HG03457 (cell line): ENCODE measurements at regions not wholly inside any gene's neighbourhood (a gene's known extent, or its start where the extent isn't known, plus 50 kb on each side); places are given as distances from the start of the nearest gene placed in this dataset.

ENCODE experiments used
- ATAC-seq: cut with Tn5 transposase; IDR thresholded peaks from one replicate; pipeline ENCODE4 v1.9.1; 2021; ENCODE audit warnings: moderate number of reproducible peaks; ENCODE audit not compliant: unreplicated experiment

DNA sequence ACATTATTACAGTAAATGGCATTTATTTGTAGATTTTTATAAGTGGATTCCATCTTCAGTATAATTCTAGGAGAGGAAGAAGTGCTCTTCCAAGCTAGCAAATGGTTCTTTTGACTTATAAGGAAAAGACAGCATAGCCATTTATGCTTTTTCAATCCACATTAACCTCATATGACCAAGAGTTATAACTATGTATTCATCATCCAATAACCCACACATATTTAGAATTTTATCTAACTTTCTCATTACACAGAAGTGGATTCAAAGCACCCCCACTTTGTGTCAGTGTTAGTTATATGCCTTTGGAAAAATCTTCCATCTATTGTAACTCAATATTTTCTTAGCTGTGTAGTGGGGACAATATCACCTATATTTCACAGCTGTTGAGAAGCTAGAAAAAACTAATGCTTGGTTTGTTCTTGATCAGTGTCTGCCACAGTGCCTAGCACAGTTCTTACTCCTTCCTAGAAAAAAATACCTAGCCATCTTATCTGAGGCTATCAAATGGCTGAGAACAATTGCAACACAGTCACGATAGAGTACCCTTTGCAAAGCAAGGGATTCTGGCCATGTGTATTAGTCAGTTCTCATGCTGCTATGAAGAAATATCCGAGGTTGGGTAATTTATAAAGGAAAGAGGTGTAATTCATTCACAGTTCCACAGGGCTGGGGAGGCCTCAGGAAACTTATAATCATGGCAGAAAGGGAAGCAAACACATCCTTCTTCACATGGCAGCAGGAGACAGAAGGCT lies 986.3 kb downstream of the TFAP2A start:
- no peak for ATAC-seq

DNA sequence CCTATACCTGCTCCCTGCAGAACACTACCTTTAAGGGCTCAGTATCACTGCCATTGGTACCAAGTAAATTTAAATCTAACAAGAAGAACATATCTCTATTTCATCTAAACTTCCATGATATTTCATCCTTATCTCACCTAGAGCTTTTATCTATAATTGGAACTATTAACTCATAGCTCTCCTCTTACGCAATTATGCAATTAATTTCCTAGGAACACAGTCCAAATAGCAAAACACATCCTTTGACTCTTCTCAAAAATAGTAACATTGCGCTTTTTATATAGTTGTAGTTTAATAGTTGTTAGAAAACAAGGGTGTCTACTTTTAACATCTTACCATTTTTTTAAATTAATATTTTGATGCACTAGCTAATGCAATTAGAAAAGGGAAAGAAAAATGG lies 986.8 kb upstream of the SLC35B3 start:
- no peak for ATAC-seq

GRCh38 chr6:9420316-9421015 lies 985.1 kb upstream of the SLC35B3 start:
- no peak for ATAC-seq

GRCh38 chr6:9417400-9417799 lies 982.1 kb upstream of the SLC35B3 start:
- ATAC-seq = no peak

DNA sequence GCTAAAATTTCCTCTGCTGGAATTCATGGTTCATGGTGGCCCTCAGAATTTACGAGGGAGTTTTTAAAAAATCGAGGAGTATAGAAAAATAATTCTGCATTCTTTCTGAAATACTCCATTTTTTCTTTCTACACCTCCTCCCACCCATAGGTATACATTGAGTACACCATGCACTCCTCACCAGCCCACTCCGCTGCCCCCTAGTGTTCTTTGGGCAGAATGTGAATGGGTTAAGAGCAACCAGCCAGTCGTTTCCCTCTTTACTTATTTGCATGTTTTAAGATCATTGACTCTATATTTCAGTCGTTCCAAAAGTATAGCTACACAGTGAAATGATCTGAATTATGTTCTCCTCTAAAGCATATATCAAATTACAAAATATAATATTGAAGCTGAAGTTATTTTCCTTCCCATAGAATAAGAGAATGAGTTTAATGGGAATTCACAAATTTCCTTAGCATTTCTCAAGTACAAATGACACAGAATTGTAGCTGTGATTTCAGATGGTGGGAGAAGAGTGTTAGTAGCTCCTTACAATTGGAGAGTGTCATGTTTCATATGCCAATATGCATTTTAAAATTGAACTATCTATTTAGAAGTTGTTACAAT lies 977.7 kb upstream of the SLC35B3 start:
- no peak for ATAC-seq

GRCh38 chr6:9409126-9409525 lies 973.8 kb upstream of the SLC35B3 start:
- no peak for ATAC-seq

- no peak for ATAC-seq
Observed at GRCh38 chr6:9408402-9409117, 973.2 kb upstream of the SLC35B3 start.

DNA sequence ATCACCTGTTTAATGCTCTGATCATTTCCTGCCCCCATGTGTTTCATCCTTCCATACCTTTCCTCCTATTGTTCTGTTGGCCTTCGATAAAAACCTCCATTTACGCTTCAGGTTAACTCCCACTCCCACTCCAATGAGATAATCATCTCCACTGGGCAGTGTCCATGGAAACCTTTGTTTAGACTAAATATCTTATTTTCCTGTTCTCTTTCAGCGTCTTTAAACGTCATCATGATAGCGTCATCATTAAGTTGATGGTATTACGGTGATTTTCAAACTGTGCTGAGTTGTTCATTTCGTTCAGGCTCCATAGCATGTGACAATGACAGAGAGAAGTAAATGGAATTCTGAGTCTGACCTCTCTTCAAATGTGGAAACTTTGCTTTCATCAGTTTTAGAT lies 970.5 kb upstream of the SLC35B3 start:
- ATAC-seq = no peak

- no peak for ATAC-seq
Observed at GRCh38 chr6:9405369-9405768, 970.0 kb upstream of the SLC35B3 start.

- no peak for ATAC-seq
Observed at GRCh38 chr6:9404351-9405146, 969.2 kb upstream of the SLC35B3 start.

GRCh38 chr6:9403736-9404135 lies 968.4 kb upstream of the SLC35B3 start:
- no peak for ATAC-seq

GRCh38 chr6:9401960-9402359 lies 966.6 kb upstream of the SLC35B3 start:
- ATAC-seq = no peak

DNA sequence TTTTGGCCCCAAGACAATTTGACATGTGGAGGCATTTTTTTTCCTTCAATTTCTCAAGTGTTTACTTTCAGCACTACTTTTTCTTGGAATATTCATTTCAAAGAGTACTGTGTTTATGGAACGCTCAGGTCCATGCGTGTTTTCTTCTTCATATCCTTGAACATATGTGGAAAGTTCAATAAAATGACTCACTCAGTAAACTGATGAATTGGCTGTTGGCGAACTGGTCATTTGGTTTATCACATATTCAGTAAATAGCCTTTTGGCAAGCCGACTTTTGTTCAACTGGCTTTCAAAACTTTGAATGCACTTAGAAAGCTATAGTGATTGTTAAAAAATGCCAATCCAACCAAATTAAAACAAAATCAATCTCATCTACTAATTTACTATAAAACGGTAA lies 964.6 kb upstream of the SLC35B3 start:
- ATAC-seq = no peak

- ATAC-seq = no peak
Observed at GRCh38 chr6:9398767-9399373, 963.5 kb upstream of the SLC35B3 start.

DNA sequence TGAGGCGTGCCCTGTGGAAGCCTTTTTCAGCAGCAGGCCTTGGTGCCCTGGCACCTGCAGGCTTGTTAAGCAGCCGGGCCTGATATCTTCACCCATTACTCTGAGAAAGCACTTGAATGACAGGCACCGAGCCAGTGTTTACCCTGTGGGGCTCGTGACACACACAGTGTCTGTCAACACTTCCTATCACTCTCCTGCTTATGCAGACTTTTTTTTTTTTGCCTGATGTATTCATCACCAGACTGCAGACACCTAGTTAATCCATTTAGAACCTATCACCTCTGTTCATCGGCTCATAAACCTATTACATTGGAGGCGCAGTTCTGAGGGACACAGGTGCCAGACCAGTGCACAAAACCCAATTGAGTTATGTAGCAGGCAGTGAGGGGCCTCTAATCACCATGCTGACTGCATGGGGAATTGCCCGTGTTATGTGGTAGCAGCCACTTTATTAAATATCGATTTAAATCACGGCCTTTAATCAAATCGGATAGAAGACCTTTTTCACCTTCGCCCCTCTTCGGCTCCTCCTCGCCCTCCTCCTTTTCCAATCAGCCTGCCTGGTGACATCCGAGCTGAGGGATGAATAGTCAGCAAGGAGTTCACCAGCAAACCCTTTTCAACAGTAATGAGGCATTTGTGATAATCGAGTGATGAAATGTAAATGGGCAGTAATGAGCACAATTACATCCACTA lies 962.9 kb upstream of the SLC35B3 start:
- ATAC-seq = no peak

- ATAC-seq = no peak
Observed at GRCh38 chr6:9388596-9388995, 953.3 kb upstream of the SLC35B3 start.

GRCh38 chr6:9380568-9380967 lies 945.2 kb upstream of the SLC35B3 start:
- ATAC-seq = no peak

DNA sequence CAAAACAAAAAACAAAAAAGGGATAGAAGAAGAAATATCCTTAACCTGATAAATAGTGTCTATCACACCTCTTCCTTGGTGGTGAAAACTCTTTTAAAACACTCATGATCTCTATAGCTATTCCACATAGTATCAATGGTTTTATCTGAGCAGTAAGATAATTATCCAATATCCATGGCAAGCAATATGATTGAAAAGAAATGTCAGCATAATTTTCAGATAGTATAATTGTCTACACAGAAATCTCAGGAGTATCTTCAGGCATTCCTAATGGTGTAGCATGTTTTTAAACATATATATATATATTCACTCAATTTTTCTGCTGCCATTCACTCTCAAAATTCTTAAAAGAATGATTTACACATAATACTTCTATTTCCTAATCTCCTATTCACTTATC lies 938.0 kb upstream of the SLC35B3 start:
- no peak for ATAC-seq

- no peak for ATAC-seq
Observed at GRCh38 chr6:9370480-9370879, 935.1 kb upstream of the SLC35B3 start.

DNA sequence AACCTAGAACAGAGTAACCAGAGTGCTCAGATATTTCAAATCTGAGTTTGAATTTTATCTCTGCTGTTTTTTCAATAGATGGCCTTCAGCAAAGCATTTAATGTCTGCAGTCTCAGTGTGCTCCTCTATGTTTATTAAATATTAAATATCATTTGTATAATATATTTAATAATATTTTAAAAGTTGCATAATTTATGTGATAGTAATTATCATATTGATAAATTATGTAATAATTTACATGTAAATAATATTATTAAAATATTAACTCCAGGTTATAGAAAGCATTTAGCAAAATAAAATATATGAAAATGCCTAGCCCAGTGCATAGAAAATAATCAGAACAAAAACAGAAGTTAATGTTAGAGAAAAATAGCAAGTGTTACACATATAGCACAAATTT lies 930.0 kb upstream of the SLC35B3 start:
- no peak for ATAC-seq
